ENCODE measurements at regions not wholly inside any gene's neighbourhood (a gene's known extent, or its start where the extent isn't known, plus 50 kb on each side); places are given as distances from the start of the nearest gene placed in this dataset.

- TF ChIP-seq ZBTB48 (tag by site-specific recombination; IDR thresholded peaks at IDR 0.05): no peak
- no peak for TF ChIP-seq ZBTB26 (tag by site-specific recombination; optimal IDR thresholded peaks at IDR 0.05)
- TF ChIP-seq, protein P1, sequence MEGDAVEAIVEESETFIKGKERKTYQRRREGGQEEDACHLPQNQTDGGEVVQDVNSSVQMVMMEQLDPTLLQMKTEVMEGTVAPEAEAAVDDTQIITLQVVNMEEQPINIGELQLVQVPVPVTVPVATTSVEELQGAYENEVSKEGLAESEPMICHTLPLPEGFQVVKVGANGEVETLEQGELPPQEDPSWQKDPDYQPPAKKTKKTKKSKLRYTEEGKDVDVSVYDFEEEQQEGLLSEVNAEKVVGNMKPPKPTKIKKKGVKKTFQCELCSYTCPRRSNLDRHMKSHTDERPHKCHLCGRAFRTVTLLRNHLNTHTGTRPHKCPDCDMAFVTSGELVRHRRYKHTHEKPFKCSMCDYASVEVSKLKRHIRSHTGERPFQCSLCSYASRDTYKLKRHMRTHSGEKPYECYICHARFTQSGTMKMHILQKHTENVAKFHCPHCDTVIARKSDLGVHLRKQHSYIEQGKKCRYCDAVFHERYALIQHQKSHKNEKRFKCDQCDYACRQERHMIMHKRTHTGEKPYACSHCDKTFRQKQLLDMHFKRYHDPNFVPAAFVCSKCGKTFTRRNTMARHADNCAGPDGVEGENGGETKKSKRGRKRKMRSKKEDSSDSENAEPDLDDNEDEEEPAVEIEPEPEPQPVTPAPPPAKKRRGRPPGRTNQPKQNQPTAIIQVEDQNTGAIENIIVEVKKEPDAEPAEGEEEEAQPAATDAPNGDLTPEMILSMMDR (tag by site-specific recombination; IDR thresholded peaks at IDR 0.05): no peak
- no peak for TF ChIP-seq PBX3 (CRISPR knock-in tag; IDR thresholded peaks at IDR 0.05)
- TF ChIP-seq PRDM2 (tag by site-specific recombination; IDR thresholded peaks at IDR 0.05; ENCODE audit: borderline replicate concordance): no peak
- TF ChIP-seq, protein P2, sequence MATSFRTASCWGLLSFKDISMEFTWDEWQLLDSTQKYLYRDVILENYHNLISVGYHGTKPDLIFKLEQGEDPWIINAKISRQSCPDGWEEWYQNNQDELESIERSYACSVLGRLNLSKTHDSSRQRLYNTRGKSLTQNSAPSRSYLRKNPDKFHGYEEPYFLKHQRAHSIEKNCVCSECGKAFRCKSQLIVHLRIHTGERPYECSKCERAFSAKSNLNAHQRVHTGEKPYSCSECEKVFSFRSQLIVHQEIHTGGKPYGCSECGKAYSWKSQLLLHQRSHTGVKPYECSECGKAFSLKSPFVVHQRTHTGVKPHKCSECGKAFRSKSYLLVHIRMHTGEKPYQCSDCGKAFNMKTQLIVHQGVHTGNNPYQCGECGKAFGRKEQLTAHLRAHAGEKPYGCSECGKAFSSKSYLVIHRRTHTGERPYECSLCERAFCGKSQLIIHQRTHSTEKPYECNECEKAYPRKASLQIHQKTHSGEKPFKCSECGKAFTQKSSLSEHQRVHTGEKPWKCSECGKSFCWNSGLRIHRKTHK (tag by site-specific recombination; IDR thresholded peaks at IDR 0.05): no peak
- TF ChIP-seq ZNF843 (tag by site-specific recombination; IDR thresholded peaks at IDR 0.05): no peak
- TF ChIP-seq ZNF211 (tag by site-specific recombination; IDR thresholded peaks at IDR 0.05; ENCODE audit: low read depth): no peak
- TF ChIP-seq ZNF776 (tag by site-specific recombination; IDR thresholded peaks at IDR 0.05; ENCODE audit: borderline replicate concordance): no peak
- no peak for TF ChIP-seq ZNF155 (tag by site-specific recombination; IDR thresholded peaks at IDR 0.05)
- TF ChIP-seq ZNF335 (tag by site-specific recombination; conservative IDR thresholded peaks at IDR 0.05): no peak
- no peak for TF ChIP-seq ZNF768 (tag by site-specific recombination; IDR thresholded peaks at IDR 0.05)
Measured at GRCh38 chr2:230627806-230628724, 84.6 kb upstream of the CAB39 start.

All from HEK293 (cell line).